Brain microvascular endothelial cell (primary cell): ENCODE measurements at regions not wholly inside any gene's neighbourhood (a gene's known extent, or its start where the extent isn't known, plus 50 kb on each side); places are given as distances from the start of the nearest gene placed in this dataset.

Experiments used
- DNase-seq: peaks from one replicate; pipeline ENCODE4 v3.0.0-alpha.2; 2020
- H3K27ac ChIP-seq: fragments of 250-450 bp; sonication (Bioruptor Pico); 2 replicates; pipeline ENCODE4 v1.5.1; 2020; ENCODE audit warnings: mild to moderate bottlenecking, moderate library complexity
- H3K27me3 ChIP-seq: fragments of 250-450 bp; sonication (Bioruptor Pico); replicated peaks from 2 replicates; pipeline ENCODE4 v1.5.1; 2020; ENCODE audit warnings: mild to moderate bottlenecking
- H3K36me3 ChIP-seq: fragments of 250-450 bp; sonication (Bioruptor Pico); replicated peaks from 2 replicates; pipeline ENCODE4 v1.5.1; 2020; ENCODE audit warnings: mild to moderate bottlenecking
- H3K4me3 ChIP-seq: 2 replicates; pipeline ENCODE4 v1.5.1; 2011; ENCODE audit warnings: low read depth, mild to moderate bottlenecking, control low read depth, low read length, moderate library complexity
- CTCF ChIP-seq: IDR thresholded peaks from 2 replicates; pipeline ENCODE4 v1.5.1; 2011; ENCODE audit warnings: low read depth, mild to moderate bottlenecking, moderate library complexity, low read length, control low read depth, inconsistent platforms; ENCODE audit errors: missing control alignments
- in situ Hi-C: cut with HindIII; loops from 2 replicates; pipeline ENCODE4 v1.10.0; 2017; ENCODE audit warnings: low sequenced_read_pairs, low pct_ligation_motif_present

- no peak overlapping the region for H3K27ac ChIP-seq
- in situ Hi-C loops: no loop called here
- H3K36me3 ChIP-seq: no peaks in the 10 kb centered on the region
- no peak for TF ChIP-seq CTCF
- H3K27me3 ChIP-seq: no peaks in the 10 kb centered on the region
- no peak overlapping the region for H3K4me3 ChIP-seq
- no peak for DNase-seq
Observed at GRCh38 chr13:68293631-68294030, 1063.5 kb upstream of the PCDH9 start.

DNA sequence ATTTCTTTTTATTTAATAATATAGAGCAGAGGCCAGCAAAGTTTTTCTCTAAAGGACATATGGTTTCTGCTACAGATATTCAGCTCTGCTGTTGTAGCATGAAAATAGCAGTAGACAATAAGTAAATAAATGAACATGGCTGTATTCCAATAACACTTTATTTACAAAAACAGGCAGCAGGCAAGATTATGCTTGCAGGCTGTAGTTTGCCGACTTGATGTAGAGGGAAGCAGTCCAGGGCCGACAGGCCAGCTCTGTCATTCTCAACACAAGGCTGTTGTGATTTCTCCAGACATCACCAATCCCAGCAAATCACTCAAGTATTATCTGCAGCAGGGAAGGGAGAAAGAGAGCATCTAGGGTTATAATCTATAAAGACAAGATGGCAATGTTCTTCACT, 1062.5 kb upstream of the PCDH9 start:
- no peak overlapping the region for H3K27ac ChIP-seq
- no peak for TF ChIP-seq CTCF
- in situ Hi-C loops: no loop called here
- DNase-seq: no peak
- no peaks in the 10 kb centered on the region for H3K36me3 ChIP-seq
- no peak overlapping the region for H3K4me3 ChIP-seq
- no peaks in the 10 kb centered on the region for H3K27me3 ChIP-seq

DNA sequence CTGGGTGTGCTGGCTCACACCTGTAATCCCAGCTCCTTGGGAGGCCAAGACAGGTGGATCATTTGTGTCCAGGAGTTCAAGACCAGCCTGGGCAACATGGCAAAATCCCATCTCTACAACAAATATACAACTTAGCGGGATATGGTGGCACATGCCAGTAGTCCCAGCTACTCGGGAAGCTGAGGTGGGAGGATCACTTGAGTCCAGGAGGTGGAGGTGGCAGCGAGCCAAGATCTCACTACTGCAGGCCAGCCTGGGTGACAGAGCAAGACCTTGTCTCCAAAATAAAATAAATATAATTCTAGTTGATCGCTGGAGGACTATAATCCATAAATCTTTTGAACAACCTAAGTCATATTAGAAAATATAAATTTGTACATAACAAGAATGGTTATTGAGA, 1061.5 kb upstream of the PCDH9 start:
- no peaks in the 10 kb centered on the region for H3K27me3 ChIP-seq
- in situ Hi-C loops: no loop called here
- no peak for TF ChIP-seq CTCF

GRCh38 chr13:68275758-68276157, 1045.6 kb upstream of the PCDH9 start:
- no peak for DNase-seq
- no peaks in the 10 kb centered on the region for H3K27me3 ChIP-seq
- TF ChIP-seq CTCF: no peak
- in situ Hi-C loops: no loop called here
- no peak overlapping the region for H3K4me3 ChIP-seq
- H3K27ac ChIP-seq: no peak overlapping the region
- H3K36me3 ChIP-seq: no peaks in the 10 kb centered on the region

More for the DNA sequence above, 1061.5 kb upstream of the PCDH9 start:
- Histone ChIP-seq H3K4me3 (no peak overlapping the region), H3K27ac (no peak overlapping the region), H3K36me3 (no peaks in the 10 kb centered on the region)
- no peak for DNase-seq

- no peak overlapping the region for H3K27ac ChIP-seq
- in situ Hi-C loops: no loop called here
- no peak overlapping the region for H3K4me3 ChIP-seq
- no peaks in the 10 kb centered on the region for H3K27me3 ChIP-seq
- no peaks in the 10 kb centered on the region for H3K36me3 ChIP-seq
- no peak for TF ChIP-seq CTCF
- DNase-seq: no peak
Observed at GRCh38 chr13:68272652-68273051, 1042.5 kb upstream of the PCDH9 start.

GRCh38 chr13:68264692-68265091, 1034.6 kb upstream of the PCDH9 start:
- Histone ChIP-seq H3K36me3 (no peaks in the 10 kb centered on the region), H3K27ac (no peak overlapping the region), H3K27me3 (no peaks in the 10 kb centered on the region), H3K4me3 (no peak overlapping the region)
- DNase-seq: no peak
- no peak for TF ChIP-seq CTCF
- in situ Hi-C loops: no loop called here
